Uterus (tissue), 2 donors: ENCODE measurements at regions not wholly inside any gene's neighbourhood (a gene's known extent, or its start where the extent isn't known, plus 50 kb on each side); places are given as distances from the start of the nearest gene placed in this dataset.

ENCODE experiments used
- CTCF ChIP-seq, 4 experiments: fragments of 200-600 bp in 2 of 4; fragments of 450-650 bp in 2 of 4; sonication (generic) in 2 of 4; IDR thresholded peaks; one replicate each; pipeline ENCODE4 v1.5.1; 2016 to 2019; ENCODE audit warnings: antibody characterized with exemption in 4 of 4, mild to moderate bottlenecking in 2 of 4, moderate library complexity in 1 of 4
- POLR2A ChIP-seq, 2 donors: fragments of 450-650 bp; IDR thresholded peaks; one replicate each; pipeline ENCODE4 v1.6.1; 2016; ENCODE audit warnings: antibody characterized with exemption in 2 of 2, mild to moderate bottlenecking in 1 of 2, moderate library complexity in 1 of 2

- TF ChIP-seq CTCF (IDR thresholded peaks at IDR 0.05) = no peak
- no peak for TF ChIP-seq POLR2A (IDR thresholded peaks at IDR 0.05)
Observed at GRCh38 chr12:45674181-45674977, 55.1 kb upstream of the ARID2 start.
